H1 (cell line): ENCODE measurements at regions not wholly inside any gene's neighbourhood (a gene's known extent, or its start where the extent isn't known, plus 50 kb on each side); places are given as distances from the start of the nearest gene placed in this dataset.

ENCODE experiments used
- CTCF ChIA-PET: fragments of 300-600 bp; sonication (Branson Sonifier 250); formaldehyde crosslinking; loops from one replicate; lab custom pipeline; 2021; ENCODE audit not compliant: partially characterized antibody; lab: Charles Lee
- POLR2A ChIA-PET: fragments of 300-600 bp; sonication (Branson Sonifier 250); formaldehyde crosslinking; loops from one replicate; lab custom pipeline; 2021; ENCODE audit warnings: inconsistent platforms; ENCODE audit not compliant: partially characterized antibody; lab: Charles Lee
- DNase-seq, 2 experiments: peaks; one replicate each; pipeline versions ENCODE4 v3.0.0 to v3.0.0-alpha.2; 2010 to 2022; ENCODE audit warnings: low spot score in 2 of 2, low read depth in 1 of 2, mixed read lengths in 1 of 2
- FAIRE-seq: peaks from 2 replicates; lab custom pipeline; 2011; peaks lifted over from hg19 to GRCh38; lab: Jason Lieb, UNC
- H2AFZ ChIP-seq: 2 replicates; pipeline ENCODE4 v1.8.1; 2012; ENCODE audit warnings: low read length, inconsistent platforms
- H2AK5ac ChIP-seq: 2 replicates; pipeline ENCODE4 v1.6.1; 2013; ENCODE audit warnings: low read depth, low read length
- H2BK120ac ChIP-seq: replicated peaks from 2 replicates; pipeline ENCODE3; 2013; ENCODE audit warnings: low read depth, low read length, inconsistent platforms
- H2BK12ac ChIP-seq: 2 replicates; pipeline ENCODE4 v1.6.1; 2013; ENCODE audit warnings: low read depth, low read length
- H2BK15ac ChIP-seq: 2 replicates; pipeline ENCODE4 v1.6.1; 2013; ENCODE audit warnings: low read length
- H2BK20ac ChIP-seq: 2 replicates; pipeline ENCODE4 v1.6.1; 2013; ENCODE audit warnings: low read length
- H2BK5ac ChIP-seq: 2 replicates; pipeline ENCODE4 v1.6.1; 2013; ENCODE audit warnings: low read depth, low read length
- H3K14ac ChIP-seq: 2 replicates; pipeline ENCODE4 v1.6.1; 2013; ENCODE audit warnings: inconsistent platforms; ENCODE audit not compliant: insufficient read length
- H3K18ac ChIP-seq: 2 replicates; pipeline ENCODE4 v1.6.1; 2013; ENCODE audit warnings: low read length; ENCODE audit errors: extremely low read depth
- H3K23ac ChIP-seq: 2 replicates; pipeline ENCODE4 v1.6.1; 2013; ENCODE audit warnings: inconsistent platforms; ENCODE audit not compliant: insufficient read length
- H3K23me2 ChIP-seq: 2 replicates; pipeline ENCODE4 v1.6.1; 2013; ENCODE audit warnings: low read depth, low read length
- H3K27ac ChIP-seq: 2 replicates; pipeline ENCODE4 v1.6.1; 2011; ENCODE audit warnings: low read depth, low read length, inconsistent platforms
- H3K27me3 ChIP-seq, 4 experiments: replicated peaks in 1 of 4; 1 replicate in 1 of 4; 2 replicates in 3 of 4; pipeline versions ENCODE4 v1.6.1 to v1.8.1; 2011 to 2013; ENCODE audit warnings: low read length in 3 of 4, mild to moderate bottlenecking in 3 of 4, inconsistent platforms in 2 of 4, mixed read lengths in 2 of 4, moderate library complexity in 1 of 4; ENCODE audit not compliant: control insufficient read depth in 3 of 4, insufficient read depth in 3 of 4; ENCODE audit errors: extremely low read depth in 1 of 4
- H3K36me3 ChIP-seq, 4 experiments: 2 replicates each; pipeline versions ENCODE4 v1.6.1 to v1.8.1; 2011 to 2013; ENCODE audit warnings: mild to moderate bottlenecking in 4 of 4, low read length in 3 of 4, moderate library complexity in 2 of 4, control low read depth in 1 of 4, inconsistent platforms in 1 of 4; ENCODE audit not compliant: insufficient read depth in 4 of 4, control insufficient read depth in 2 of 4
- H3K4ac ChIP-seq: replicated peaks from 2 replicates; pipeline ENCODE3; 2013; ENCODE audit warnings: low read length, low read depth, mixed read lengths, inconsistent platforms; ENCODE audit not compliant: insufficient read length
- H3K4me1 ChIP-seq, 4 experiments: replicated peaks in 1 of 4; 1 replicate in 1 of 4; 2 replicates in 3 of 4; pipeline versions ENCODE4 v1.6.1 to v1.8.1; 2011 to 2013; ENCODE audit warnings: low read length in 3 of 4, inconsistent platforms in 2 of 4, mixed read lengths in 1 of 4; ENCODE audit not compliant: insufficient read depth in 4 of 4, control insufficient read depth in 3 of 4
- H3K4me2 ChIP-seq, 2 experiments: 2 replicates each; pipeline versions ENCODE4 v1.6.1 to v1.8.1; 2011 to 2013; ENCODE audit warnings: low read depth in 2 of 2, low read length in 2 of 2, control low read depth in 1 of 2, inconsistent platforms in 1 of 2, mild to moderate bottlenecking in 1 of 2; ENCODE audit not compliant: insufficient read depth in 1 of 2
- H3K4me3 ChIP-seq, 4 experiments: fragments of 200-600, 300-600 bp in 1 of 4; sonication (generic), shearing (Covaris generic), sonication (Bioruptor Twin) in 1 of 4; 2 replicates each; pipeline versions ENCODE4 v1.5.1 to v1.8.1; 2011 to 2016; ENCODE audit warnings: low read length in 4 of 4, low read depth in 3 of 4, control low read depth in 2 of 4, inconsistent platforms in 2 of 4, mild to moderate bottlenecking in 2 of 4, mixed read lengths in 1 of 4, moderate library complexity in 1 of 4; ENCODE audit not compliant: insufficient read depth in 2 of 4; ENCODE audit errors: extremely low read depth in 1 of 4
- H3K56ac ChIP-seq: replicated peaks from 2 replicates; pipeline ENCODE3; 2013; ENCODE audit warnings: low read depth, mild to moderate bottlenecking, mixed read lengths, low read length, inconsistent platforms; ENCODE audit not compliant: insufficient read length
- H3K79me1 ChIP-seq: 2 replicates; pipeline ENCODE4 v1.6.1; 2013; ENCODE audit warnings: low read depth, low read length, control low read depth
- H3K79me2 ChIP-seq, 2 experiments: 2 replicates each; pipeline versions ENCODE4 v1.6.1 to v1.8.1; 2012 to 2013; ENCODE audit warnings: low read length in 2 of 2, mild to moderate bottlenecking in 2 of 2, inconsistent platforms in 1 of 2; ENCODE audit not compliant: insufficient read depth in 2 of 2, control insufficient read depth in 1 of 2
- H3K9ac ChIP-seq, 4 experiments: replicated peaks in 1 of 4; 1 replicate in 1 of 4; 2 replicates in 3 of 4; pipeline versions ENCODE4 v1.6.1 to v1.8.1; 2011 to 2013; ENCODE audit warnings: low read depth in 3 of 4, low read length in 3 of 4, control low read depth in 2 of 4, mild to moderate bottlenecking in 2 of 4, moderate library complexity in 2 of 4, inconsistent platforms in 1 of 4; ENCODE audit errors: extremely low read depth in 1 of 4
- H3K9me3 ChIP-seq, 2 experiments: 2 replicates each; pipeline versions ENCODE4 v1.6.1 to v1.8.1; 2012 to 2013; ENCODE audit warnings: mild to moderate bottlenecking in 2 of 2, moderate library complexity in 2 of 2, control low read depth in 1 of 2, inconsistent platforms in 1 of 2, low read depth in 1 of 2, low read length in 1 of 2, mixed read lengths in 1 of 2; ENCODE audit not compliant: insufficient read depth in 2 of 2
- H4K20me1 ChIP-seq, 2 experiments: replicated peaks in 1 of 2; 2 replicates each; pipeline versions ENCODE3 to v1.8.1; 2011 to 2013; ENCODE audit warnings: inconsistent platforms in 2 of 2, low read length in 2 of 2, mild to moderate bottlenecking in 1 of 2; ENCODE audit not compliant: insufficient read depth in 2 of 2, control insufficient read depth in 1 of 2
- H4K5ac ChIP-seq: 2 replicates; pipeline ENCODE4 v1.6.1; 2013; ENCODE audit warnings: low read length, low read depth, mixed read lengths, inconsistent platforms; ENCODE audit not compliant: insufficient read length
- H4K8ac ChIP-seq: 2 replicates; pipeline ENCODE4 v1.8.0; 2013; ENCODE audit warnings: mild to moderate bottlenecking, moderate library complexity, low read length, inconsistent platforms; ENCODE audit not compliant: insufficient read depth; ENCODE audit errors: extremely low read depth
- H4K91ac ChIP-seq: replicated peaks from 2 replicates; pipeline ENCODE3; 2013; ENCODE audit warnings: low read length, mixed read lengths, inconsistent platforms; ENCODE audit not compliant: insufficient read length
- ATF2 ChIP-seq: IDR thresholded peaks from 2 replicates; pipeline ENCODE4 v1.6.1; 2012; ENCODE audit warnings: low read length, inconsistent platforms
- BCL11A ChIP-seq, 2 experiments: IDR thresholded peaks; one replicate each; pipeline ENCODE4 v1.6.1; 2011; ENCODE audit warnings: low read depth in 2 of 2, low read length in 2 of 2, mild to moderate bottlenecking in 2 of 2
- CHD2 ChIP-seq: IDR thresholded peaks from 2 replicates; pipeline ENCODE4 v1.6.1; 2012; ENCODE audit warnings: low read length, improper control_type of control experiment
- GABPA ChIP-seq: IDR thresholded peaks from 2 replicates; pipeline ENCODE4 v1.6.1; 2011; ENCODE audit warnings: mild to moderate bottlenecking, low read length, moderate library complexity, borderline replicate concordance; ENCODE audit not compliant: insufficient read depth
- HDAC2 ChIP-seq, 2 experiments: fragments of 300-600 bp in 1 of 2; sonication (generic) in 1 of 2; IDR thresholded peaks; 2 replicates each; pipeline ENCODE4 v1.6.1; 2011 to 2012; ENCODE audit warnings: low read depth in 2 of 2, low read length in 2 of 2, mild to moderate bottlenecking in 2 of 2, moderate library complexity in 2 of 2, borderline replicate concordance in 1 of 2, inconsistent platforms in 1 of 2
- NRF1 ChIP-seq: IDR thresholded peaks from 2 replicates; pipeline ENCODE4 v1.6.1; 2011; ENCODE audit warnings: mild to moderate bottlenecking, low read depth, low read length, improper control_type of control experiment
- POLR2A ChIP-seq, 2 experiments: IDR thresholded peaks; 1 replicate in 1 of 2; 2 replicates in 1 of 2; pipeline ENCODE4 v1.6.1; 2011; ENCODE audit warnings: low read depth in 2 of 2, low read length in 2 of 2, mild to moderate bottlenecking in 2 of 2; ENCODE audit errors: control extremely low read depth in 1 of 2
- POLR2AphosphoS5 ChIP-seq: IDR thresholded peaks from 2 replicates; pipeline ENCODE4 v1.6.1; 2011; ENCODE audit warnings: low read depth, low read length
- RNF2 ChIP-seq: fragments of 200-900, 300-1000 bp; sonication (generic); IDR thresholded peaks from 2 replicates; pipeline ENCODE4 v1.7.1; 2016; ENCODE audit warnings: borderline replicate concordance, low read depth, mild to moderate bottlenecking, antibody characterized with exemption, low read length; ENCODE audit not compliant: poor library complexity, severe bottlenecking; ENCODE audit errors: missing control alignments
- TAF1 ChIP-seq: IDR thresholded peaks from 2 replicates; pipeline ENCODE4 v1.6.1; 2011; ENCODE audit warnings: mild to moderate bottlenecking, low read depth, low read length
- TBP ChIP-seq: IDR thresholded peaks from 2 replicates; pipeline ENCODE4 v1.6.1; 2011; ENCODE audit warnings: low read depth, low read length, improper control_type of control experiment
- WGBS, 2 experiments: shearing (Covaris generic) in 1 of 2; methylation state at CpG; one replicate each; pipeline versions ENCODE4 v1.1.6 to v1.1.7; 2013 to 2015; ENCODE audit warnings: low lambda C conversion rate in 2 of 2, mixed read lengths in 2 of 2, inconsistent platforms in 1 of 2, low coverage in 1 of 2, missing lambda C conversion rate in 1 of 2; ENCODE audit not compliant: insufficient replicate concordance in 2 of 2, insufficient coverage in 1 of 2, insufficient read length in 1 of 2; ENCODE audit errors: extremely low coverage in 1 of 2, missing lambda C conversion rate in 1 of 2; 5-methylcytosine and 5-hydroxymethylcytosine counted together

DNA sequence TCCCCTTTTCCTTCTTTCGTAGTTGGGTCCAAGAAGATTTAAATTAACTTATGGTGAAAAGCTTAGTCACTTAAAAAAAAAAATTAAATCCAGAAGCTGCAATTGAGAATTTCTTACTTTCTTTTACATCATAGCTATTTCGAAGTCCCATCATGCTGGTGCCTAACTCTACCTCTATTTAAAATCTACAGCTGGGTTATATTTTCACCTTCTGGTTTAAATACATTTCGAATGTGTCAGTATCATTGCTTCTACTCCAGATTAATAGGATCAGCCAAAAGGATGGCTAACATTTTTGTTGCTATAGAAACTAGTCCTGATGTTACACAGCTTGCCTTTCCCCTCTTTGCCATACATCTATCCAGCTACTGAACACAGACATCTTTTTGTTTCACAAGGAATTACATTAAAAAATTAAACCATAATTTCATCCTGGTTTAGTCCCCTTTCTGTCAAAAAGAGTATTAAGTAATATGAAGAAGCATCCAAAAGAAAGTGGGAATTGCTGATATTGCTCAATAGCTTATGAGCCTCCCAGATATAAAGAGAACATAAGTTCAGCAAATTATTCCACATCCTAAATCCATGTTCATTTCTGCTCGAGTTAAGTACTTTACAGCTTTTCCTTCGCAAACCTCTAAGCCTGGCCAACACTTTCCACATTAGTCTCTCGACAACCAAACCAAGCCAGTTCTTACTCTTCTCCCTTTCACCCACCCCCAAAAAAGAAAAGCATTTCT is 396.7 kb upstream of the DAB1 start:
- ChIA-PET POLR2A (interaction anchor here (0.6 kb wide), 1 partner anchor 419 kb away, joined by 3 read pairs; no protein-coding TSS in a partner anchor), CTCF (interaction anchor here (1.1 to 1.3 kb wide), 5 partner anchors 9 to 343 kb away, joined by 3 to 5 read pairs (median 3); no protein-coding TSS in a partner anchor)
- Histone ChIP-seq H3K36me3 (no peaks in the 10 kb centered on the region), H4K8ac (no peak overlapping the region), H3K14ac (no peak overlapping the region), H2BK120ac (no peak overlapping the region), H3K4me1 (no peaks in the 10 kb centered on the region), H3K23me2 (no peaks in the 10 kb centered on the region; the same call in 1 of the 2 replicates), H3K4me3 (no peak overlapping the region), H3K23ac (no peak overlapping the region), H3K9ac (no peak overlapping the region), H3K4ac (no peak overlapping the region), H4K5ac (no peak overlapping the region), H3K9me3 (no peaks in the 10 kb centered on the region), H3K18ac (no peak overlapping the region), H3K79me1 (no peaks in the 10 kb centered on the region), H2BK12ac (no peak overlapping the region), H3K56ac (no peak overlapping the region), H2BK20ac (no peak overlapping the region), H2BK5ac (no peak overlapping the region), H3K27me3 (no peaks in the 10 kb centered on the region; a peak in 1 of 7 replicates), H3K79me2 (no peaks in the 10 kb centered on the region), H4K91ac (no peak overlapping the region), H4K20me1 (no peaks in the 10 kb centered on the region), H3K27ac (no peak overlapping the region), H2BK15ac (no peak overlapping the region), H2AFZ (no peak overlapping the region), H2AK5ac (no peak overlapping the region), H3K4me2 (no peak overlapping the region)
- FAIRE-seq (no peak), DNase-seq (no peak)
- 89% methylated on average over 6 of the region's 6 CpGs; no CpG with 5 or more reads in 1 of the 2 experiments for WGBS, 2 experiments
- TF ChIP-seq BCL11A (IDR thresholded peaks at IDR 0.05; ENCODE audit: low read depth in 2 of 2, low read length in 2 of 2): no peak
- no peak for TF ChIP-seq TBP
- TF ChIP-seq HDAC2 (IDR thresholded peaks at IDR 0.05; ENCODE audit: borderline replicate concordance in 1 of 2, low read depth in 2 of 2, low read length in 2 of 2): no peak
- TF ChIP-seq CHD2: no peak
- TF ChIP-seq GABPA: no peak
- TF ChIP-seq ATF2: no peak
- no peak for TF ChIP-seq TAF1
- TF ChIP-seq NRF1: no peak
- TF ChIP-seq POLR2A (IDR thresholded peaks at IDR 0.05; ENCODE audit: control extremely low read depth in 1 of 2, low read depth in 2 of 2, low read length in 2 of 2): no peak
- TF ChIP-seq POLR2AphosphoS5: no peak
- TF ChIP-seq RNF2: no peak
